DOHH2 (cell line): ENCODE measurements at regions not wholly inside any gene's neighbourhood (a gene's known extent, or its start where the extent isn't known, plus 50 kb on each side); places are given as distances from the start of the nearest gene placed in this dataset.

Experiments
- EZH2phosphoT487 ChIP-seq: fragments of 200-600 bp; sonication (generic); IDR thresholded peaks from 2 replicates; pipeline ENCODE4 v1.6.1; 2017; ENCODE audit warnings: borderline replicate concordance, mild to moderate bottlenecking, antibody characterized with exemption, low read length, moderate library complexity, mixed read lengths
- TF ChIP-seq, protein P1 (sequence below): fragments of 200-600 bp; sonication (generic); IDR thresholded peaks from one replicate; pipeline ENCODE4 v1.5.1; 2014; ENCODE audit warnings: antibody characterized with exemption, mild to moderate bottlenecking, low read depth, low read length; ENCODE audit not compliant: poor library complexity, severe bottlenecking

DNA sequence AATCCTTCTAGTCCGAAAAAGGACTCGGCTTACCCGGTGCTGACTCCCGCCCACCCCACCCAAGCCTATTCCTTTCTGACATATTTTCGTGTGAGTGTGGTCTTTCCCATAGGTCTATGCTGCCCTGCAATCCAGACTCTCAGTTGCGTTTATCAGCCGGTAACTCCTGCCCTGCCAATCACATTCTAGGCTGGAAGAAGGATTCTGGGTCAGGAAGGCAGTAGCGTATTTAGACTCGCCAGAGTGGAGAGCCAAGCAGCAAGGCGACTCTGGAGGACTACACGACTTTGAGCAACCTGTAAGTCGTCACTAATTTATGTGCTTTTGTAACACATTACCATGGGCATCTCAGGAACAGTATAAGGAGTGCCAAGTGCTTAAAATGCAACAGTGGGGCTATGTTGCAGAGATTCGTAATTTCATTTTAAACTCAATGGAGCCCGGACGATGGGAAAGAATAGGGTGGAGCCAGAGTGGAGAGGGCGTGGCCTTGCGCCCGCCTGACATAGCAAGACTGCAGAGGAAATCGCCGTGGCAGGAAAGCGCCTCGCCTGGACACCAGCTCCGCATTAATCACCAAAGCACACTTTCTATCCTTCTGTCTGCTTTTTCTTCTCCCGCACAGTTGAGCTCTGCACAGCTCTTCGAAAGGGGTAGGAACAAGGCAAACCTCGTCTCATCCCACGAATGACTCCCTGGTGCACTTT lies 1044.2 kb downstream of the AGBL1 start:
- TF ChIP-seq, protein P1, sequence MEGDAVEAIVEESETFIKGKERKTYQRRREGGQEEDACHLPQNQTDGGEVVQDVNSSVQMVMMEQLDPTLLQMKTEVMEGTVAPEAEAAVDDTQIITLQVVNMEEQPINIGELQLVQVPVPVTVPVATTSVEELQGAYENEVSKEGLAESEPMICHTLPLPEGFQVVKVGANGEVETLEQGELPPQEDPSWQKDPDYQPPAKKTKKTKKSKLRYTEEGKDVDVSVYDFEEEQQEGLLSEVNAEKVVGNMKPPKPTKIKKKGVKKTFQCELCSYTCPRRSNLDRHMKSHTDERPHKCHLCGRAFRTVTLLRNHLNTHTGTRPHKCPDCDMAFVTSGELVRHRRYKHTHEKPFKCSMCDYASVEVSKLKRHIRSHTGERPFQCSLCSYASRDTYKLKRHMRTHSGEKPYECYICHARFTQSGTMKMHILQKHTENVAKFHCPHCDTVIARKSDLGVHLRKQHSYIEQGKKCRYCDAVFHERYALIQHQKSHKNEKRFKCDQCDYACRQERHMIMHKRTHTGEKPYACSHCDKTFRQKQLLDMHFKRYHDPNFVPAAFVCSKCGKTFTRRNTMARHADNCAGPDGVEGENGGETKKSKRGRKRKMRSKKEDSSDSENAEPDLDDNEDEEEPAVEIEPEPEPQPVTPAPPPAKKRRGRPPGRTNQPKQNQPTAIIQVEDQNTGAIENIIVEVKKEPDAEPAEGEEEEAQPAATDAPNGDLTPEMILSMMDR = no peak
- TF ChIP-seq EZH2phosphoT487 = no peak
